Prostate gland (tissue), 2 donors: ENCODE measurements at regions not wholly inside any gene's neighbourhood (a gene's known extent, or its start where the extent isn't known, plus 50 kb on each side); places are given as distances from the start of the nearest gene placed in this dataset.

ENCODE experiments used
- CTCF ChIP-seq, 4 experiments: fragments of 200-600 bp in 2 of 4; fragments of 450-650 bp in 2 of 4; sonication (generic) in 2 of 4; IDR thresholded peaks; 1 replicate in 3 of 4; 2 replicates in 1 of 4; pipeline ENCODE4 v1.5.1; 2016 to 2019; ENCODE audit warnings: antibody characterized with exemption in 4 of 4, mild to moderate bottlenecking in 2 of 4, moderate library complexity in 2 of 4
- POLR2A ChIP-seq: fragments of 450-650 bp; IDR thresholded peaks from one replicate; pipeline ENCODE4 v1.6.1; 2016; ENCODE audit warnings: antibody characterized with exemption, mild to moderate bottlenecking
- POLR2AphosphoS5 ChIP-seq: sonication (generic); formaldehyde crosslinking; IDR thresholded peaks from one replicate; pipeline ENCODE4 v1.6.1; 2017; ENCODE audit warnings: antibody characterized with exemption

GRCh38 chr1:82269431-82269830 is 468.7 kb downstream of the ADGRL2 start:
- TF ChIP-seq POLR2A: no peak
- TF ChIP-seq CTCF (IDR thresholded peaks at IDR 0.05): no peak
- no peak for TF ChIP-seq POLR2AphosphoS5
